ENCODE measurements at regions not wholly inside any gene's neighbourhood (a gene's known extent, or its start where the extent isn't known, plus 50 kb on each side); places are given as distances from the start of the nearest gene placed in this dataset.

GRCh38 chr3:162029736-162030135 is 533.1 kb downstream of the OTOL1 start:
- no peak for TF ChIP-seq POLR2A (IDR thresholded peaks at IDR 0.05)
- TF ChIP-seq, protein P1, sequence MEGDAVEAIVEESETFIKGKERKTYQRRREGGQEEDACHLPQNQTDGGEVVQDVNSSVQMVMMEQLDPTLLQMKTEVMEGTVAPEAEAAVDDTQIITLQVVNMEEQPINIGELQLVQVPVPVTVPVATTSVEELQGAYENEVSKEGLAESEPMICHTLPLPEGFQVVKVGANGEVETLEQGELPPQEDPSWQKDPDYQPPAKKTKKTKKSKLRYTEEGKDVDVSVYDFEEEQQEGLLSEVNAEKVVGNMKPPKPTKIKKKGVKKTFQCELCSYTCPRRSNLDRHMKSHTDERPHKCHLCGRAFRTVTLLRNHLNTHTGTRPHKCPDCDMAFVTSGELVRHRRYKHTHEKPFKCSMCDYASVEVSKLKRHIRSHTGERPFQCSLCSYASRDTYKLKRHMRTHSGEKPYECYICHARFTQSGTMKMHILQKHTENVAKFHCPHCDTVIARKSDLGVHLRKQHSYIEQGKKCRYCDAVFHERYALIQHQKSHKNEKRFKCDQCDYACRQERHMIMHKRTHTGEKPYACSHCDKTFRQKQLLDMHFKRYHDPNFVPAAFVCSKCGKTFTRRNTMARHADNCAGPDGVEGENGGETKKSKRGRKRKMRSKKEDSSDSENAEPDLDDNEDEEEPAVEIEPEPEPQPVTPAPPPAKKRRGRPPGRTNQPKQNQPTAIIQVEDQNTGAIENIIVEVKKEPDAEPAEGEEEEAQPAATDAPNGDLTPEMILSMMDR (IDR thresholded peaks at IDR 0.05), result no peak
- 69 to 84% (median 75%) methylated on average over 3 of the region's 3 CpGs for WGBS, 4 donors
- Histone ChIP-seq H3K36me3 (replicated peaks in 1 of 2) (no peaks in the 10 kb centered on the region), H3K27ac (no peak overlapping the region), H3K27me3 (no peaks in the 10 kb centered on the region), H3K4me3 (no peak overlapping the region), H3K9me3 (replicated peaks in 1 of 3) (no peaks in the 10 kb centered on the region), H3K4me1 (replicated peaks in 1 of 2) (no peaks in the 10 kb centered on the region)
- intact Hi-C loops (cut with DNase I), result no loop called here
- DNase-seq, result no peak

GRCh38 chr3:162034368-162034767 is 537.8 kb downstream of the OTOL1 start:
- WGBS, 4 donors, result 71 to 78% (median 77%) methylated on average over 2 of the region's 2 CpGs

GRCh38 chr3:162041622-162042021 is 545.0 kb downstream of the OTOL1 start:
- Histone ChIP-seq H3K9me3 (replicated peaks in 1 of 3) (no peaks in the 10 kb centered on the region), H3K27me3 (no peaks in the 10 kb centered on the region), H3K4me3 (no peak overlapping the region), H3K27ac (no peak overlapping the region), H3K36me3 (replicated peaks in 1 of 2) (no peaks in the 10 kb centered on the region), H3K4me1 (replicated peaks in 1 of 2) (no peaks in the 10 kb centered on the region)
- no peak for TF ChIP-seq POLR2A (IDR thresholded peaks at IDR 0.05)
- TF ChIP-seq, protein P1 (IDR thresholded peaks at IDR 0.05), result no peak
- WGBS, 4 donors, result 83 to 92% (median 87%) methylated on average over 1 of the region's 1 CpG
- no peak for DNase-seq
- intact Hi-C loops (cut with DNase I), result no loop called here

More at GRCh38 chr3:162034368-162034767, 537.8 kb downstream of the OTOL1 start:
- H3K4me1 ChIP-seq (replicated peaks in 1 of 2), result no peaks in the 10 kb centered on the region
- no peak overlapping the region for H3K27ac ChIP-seq
- no peaks in the 10 kb centered on the region for H3K9me3 ChIP-seq (replicated peaks in 1 of 3)
- H3K27me3 ChIP-seq, result no peaks in the 10 kb centered on the region
- no peaks in the 10 kb centered on the region for H3K36me3 ChIP-seq (replicated peaks in 1 of 2)
- no peak for DNase-seq
- TF ChIP-seq POLR2A (IDR thresholded peaks at IDR 0.05), result no peak
- TF ChIP-seq, protein P1 (IDR thresholded peaks at IDR 0.05), result no peak
- intact Hi-C loops (cut with DNase I), result no loop called here
- no peak overlapping the region for H3K4me3 ChIP-seq

DNA sequence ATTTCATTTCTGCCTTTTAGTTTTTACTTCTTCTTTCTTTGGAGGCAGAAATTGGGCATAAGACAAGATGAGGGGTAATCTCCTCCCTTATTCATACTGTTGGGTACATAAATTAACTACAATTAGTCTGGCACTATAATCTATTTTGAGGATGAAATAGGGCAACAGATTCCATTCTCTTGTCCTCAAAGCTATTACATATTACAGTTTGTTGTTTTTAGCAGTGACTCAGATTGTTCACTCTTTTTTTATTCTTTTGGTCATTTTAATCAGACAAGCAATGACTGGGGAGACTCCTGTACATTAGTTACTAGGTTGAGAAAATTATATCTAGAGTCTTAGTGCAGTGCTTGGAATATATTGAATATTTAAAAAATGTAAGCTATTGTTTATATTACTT is 556.0 kb downstream of the OTOL1 start:
- Histone ChIP-seq H3K4me1 (replicated peaks in 1 of 2) (no peaks in the 10 kb centered on the region), H3K9me3 (replicated peaks in 1 of 3) (no peaks in the 10 kb centered on the region), H3K36me3 (replicated peaks in 1 of 2) (no peaks in the 10 kb centered on the region), H3K27me3 (no peaks in the 10 kb centered on the region), H3K27ac (no peak overlapping the region), H3K4me3 (no peak overlapping the region)
- TF ChIP-seq POLR2A (IDR thresholded peaks at IDR 0.05), result no peak
- TF ChIP-seq, protein P1 (IDR thresholded peaks at IDR 0.05), result no peak
- DNase-seq, result no peak
- intact Hi-C loops (cut with DNase I), result no loop called here
